OCI-LY1 (cell line): ENCODE measurements at regions not wholly inside any gene's neighbourhood (a gene's known extent, or its start where the extent isn't known, plus 50 kb on each side); places are given as distances from the start of the nearest gene placed in this dataset.
A peak's percentile ranks its signal among the peaks of the same experiment; 100 is the strongest.

Experiments used
- H2AFZ ChIP-seq: fragments of 200-600 bp; sonication (generic), shearing (Covaris generic); 2 replicates; pipeline ENCODE4 v1.6.0; 2014; ENCODE audit warnings: antibody characterized with exemption, mild to moderate bottlenecking, low read length
- H3F3A ChIP-seq: fragments of 200-600 bp; sonication (generic), shearing (Covaris generic); 2 replicates; pipeline ENCODE4 v1.6.0; 2014; ENCODE audit warnings: mild to moderate bottlenecking, antibody characterized with exemption, low read length, moderate library complexity; ENCODE audit not compliant: insufficient read depth
- H3K27ac ChIP-seq: fragments of 200-600 bp; sonication (generic); 2 replicates; pipeline ENCODE4 v1.5.1; 2014; ENCODE audit warnings: low read length, mixed run types, mild to moderate bottlenecking, low read depth; ENCODE audit not compliant: poor library complexity, severe bottlenecking
- H3K27me3 ChIP-seq: fragments of 200-600 bp; sonication (generic); 2 replicates; pipeline ENCODE4 v1.6.0; 2014; ENCODE audit warnings: antibody characterized with exemption, mild to moderate bottlenecking, low read length, moderate library complexity; ENCODE audit not compliant: insufficient read depth
- H3K36me3 ChIP-seq: fragments of 200-600 bp; sonication (generic); 2 replicates; pipeline ENCODE4 v1.6.1; 2014; ENCODE audit warnings: mild to moderate bottlenecking, antibody characterized with exemption, low read length, moderate library complexity, mixed read lengths; ENCODE audit not compliant: insufficient read depth
- H3K4me1 ChIP-seq: fragments of 200-600 bp; sonication (generic); 2 replicates; pipeline ENCODE4 v1.5.1; 2014; ENCODE audit warnings: mild to moderate bottlenecking, low read length, moderate library complexity; ENCODE audit not compliant: insufficient read depth, severe bottlenecking
- H3K4me2 ChIP-seq: fragments of 200-600 bp; sonication (generic), shearing (Covaris generic); 2 replicates; pipeline ENCODE4 v1.6.1; 2014; ENCODE audit warnings: low read length
- H3K4me3 ChIP-seq: fragments of 200-600 bp; sonication (generic); 2 replicates; pipeline ENCODE4 v1.5.1; 2014; ENCODE audit warnings: low read length, low read depth, mild to moderate bottlenecking, mixed read lengths; ENCODE audit not compliant: poor library complexity, severe bottlenecking
- H3K79me2 ChIP-seq: fragments of 200-600 bp; shearing (Covaris generic); 2 replicates; pipeline ENCODE4 v1.6.1; 2016; ENCODE audit warnings: mixed run types, low read length, mixed read lengths; ENCODE audit not compliant: insufficient read depth
- H3K9ac ChIP-seq: fragments of 200-600 bp; sonication (generic), shearing (Covaris generic); 2 replicates; pipeline ENCODE4 v1.6.1; 2014; ENCODE audit warnings: mild to moderate bottlenecking, low read length, mixed read lengths
- H3K9me2 ChIP-seq: fragments of 200-600 bp; sonication (generic), shearing (Covaris generic); 2 replicates; pipeline ENCODE4 v1.6.1; 2014; ENCODE audit warnings: low read depth, mild to moderate bottlenecking, low read length, mixed read lengths
- H3K9me3 ChIP-seq: fragments of 200-600 bp; shearing (Covaris generic); 2 replicates; pipeline ENCODE4 v1.6.1; 2014; ENCODE audit warnings: low read length, mixed read lengths
- H4K20me1 ChIP-seq: fragments of 200-600 bp; sonication (generic), shearing (Covaris generic); 2 replicates; pipeline ENCODE4 v1.6.0; 2016; ENCODE audit warnings: mild to moderate bottlenecking, low read length; ENCODE audit not compliant: insufficient read depth
- CTCF ChIP-seq: fragments of 200-600 bp; sonication (generic), shearing (Covaris generic); IDR thresholded peaks from 2 replicates; pipeline ENCODE4 v1.5.1; 2017; ENCODE audit warnings: mild to moderate bottlenecking, antibody characterized with exemption, low read length, moderate library complexity, mixed read lengths
- EZH2 ChIP-seq: fragments of 200-600 bp; sonication (generic), shearing (Covaris generic); IDR thresholded peaks from 2 replicates; pipeline ENCODE4 v1.8.0; 2017; ENCODE audit warnings: borderline replicate concordance, mixed run types, mild to moderate bottlenecking, antibody characterized with exemption, low read length, moderate library complexity, mixed read lengths

GRCh38 chrX:99887918-99888317, 522.2 kb downstream of the PCDH19 start:
- H3K9me2 ChIP-seq, result no peaks in the 10 kb centered on the region
- H3K79me2 ChIP-seq, result no peaks in the 10 kb centered on the region
- H3K36me3 ChIP-seq, result no peaks in the 10 kb centered on the region
- H3K4me2 ChIP-seq, result no peak overlapping the region
- no peaks in the 10 kb centered on the region for H3K27me3 ChIP-seq
- H3F3A ChIP-seq, result no peaks in the 10 kb centered on the region
- H3K9me3 ChIP-seq, result no peaks in the 10 kb centered on the region
- H3K4me1 ChIP-seq, result no peaks in the 10 kb centered on the region
- TF ChIP-seq EZH2 (no peak), CTCF (no peak)
- H4K20me1 ChIP-seq, result no peaks in the 10 kb centered on the region
- H3K27ac ChIP-seq, result no peak overlapping the region
- no peak overlapping the region for H3K9ac ChIP-seq
- H2AFZ ChIP-seq, result no peak overlapping the region
- no peak overlapping the region for H3K4me3 ChIP-seq

- Histone ChIP-seq H3K4me3 (no peak overlapping the region), H3K79me2 (no peaks in the 10 kb centered on the region), H3K27ac (no peak overlapping the region), H3K9ac (no peak overlapping the region), H3K9me2 (no peaks in the 10 kb centered on the region), H3K9me3 (no peaks in the 10 kb centered on the region), H3K4me1 (no peaks in the 10 kb centered on the region), H3K36me3 (no peaks in the 10 kb centered on the region), H4K20me1 (no peaks in the 10 kb centered on the region), H3K4me2 (no peak overlapping the region), H2AFZ (no peak overlapping the region), H3F3A (no peaks in the 10 kb centered on the region), H3K27me3 (no peaks in the 10 kb centered on the region)
- TF ChIP-seq EZH2 (no peak), CTCF (peak; percentile 9; the same call in 1 of the 2 replicates)
These were observed 552.6 kb downstream of the PCDH19 start for GRCh38 chrX:99857455-99857854.

GRCh38 chrX:99833821-99834220, 576.3 kb downstream of the PCDH19 start:
- Histone ChIP-seq H3K4me1 (no peaks in the 10 kb centered on the region), H3K36me3 (no peaks in the 10 kb centered on the region), H3K9me3 (no peaks in the 10 kb centered on the region), H3F3A (no peaks in the 10 kb centered on the region), H3K79me2 (no peaks in the 10 kb centered on the region), H3K9ac (no peak overlapping the region), H4K20me1 (no peaks in the 10 kb centered on the region), H2AFZ (no peak overlapping the region), H3K9me2 (no peaks in the 10 kb centered on the region), H3K27ac (no peak overlapping the region), H3K27me3 (no peaks in the 10 kb centered on the region), H3K4me3 (no peak overlapping the region), H3K4me2 (no peak overlapping the region)
- TF ChIP-seq CTCF (no peak), EZH2 (no peak)
